H1 (cell line): ENCODE measurements at regions not wholly inside any gene's neighbourhood (a gene's known extent, or its start where the extent isn't known, plus 50 kb on each side); places are given as distances from the start of the nearest gene placed in this dataset.

Experiments used
- CTCF ChIA-PET: fragments of 300-600 bp; sonication (Branson Sonifier 250); formaldehyde crosslinking; loops from one replicate; lab custom pipeline; 2021; ENCODE audit not compliant: partially characterized antibody; lab: Charles Lee
- POLR2A ChIA-PET: fragments of 300-600 bp; sonication (Branson Sonifier 250); formaldehyde crosslinking; loops from one replicate; lab custom pipeline; 2021; ENCODE audit warnings: inconsistent platforms; ENCODE audit not compliant: partially characterized antibody; lab: Charles Lee
- DNase-seq, 2 experiments: peaks; one replicate each; pipeline versions ENCODE4 v3.0.0 to v3.0.0-alpha.2; 2010 to 2022; ENCODE audit warnings: low spot score in 2 of 2, low read depth in 1 of 2, mixed read lengths in 1 of 2
- FAIRE-seq: peaks from 2 replicates; lab custom pipeline; 2011; peaks lifted over from hg19 to GRCh38; lab: Jason Lieb, UNC
- H2AFZ ChIP-seq: 2 replicates; pipeline ENCODE4 v1.8.1; 2012; ENCODE audit warnings: low read length, inconsistent platforms
- H2AK5ac ChIP-seq: 2 replicates; pipeline ENCODE4 v1.6.1; 2013; ENCODE audit warnings: low read depth, low read length
- H2BK120ac ChIP-seq: replicated peaks from 2 replicates; pipeline ENCODE3; 2013; ENCODE audit warnings: low read depth, low read length, inconsistent platforms
- H2BK12ac ChIP-seq: 2 replicates; pipeline ENCODE4 v1.6.1; 2013; ENCODE audit warnings: low read depth, low read length
- H2BK15ac ChIP-seq: 2 replicates; pipeline ENCODE4 v1.6.1; 2013; ENCODE audit warnings: low read length
- H2BK20ac ChIP-seq: 2 replicates; pipeline ENCODE4 v1.6.1; 2013; ENCODE audit warnings: low read length
- H2BK5ac ChIP-seq: 2 replicates; pipeline ENCODE4 v1.6.1; 2013; ENCODE audit warnings: low read depth, low read length
- H3K14ac ChIP-seq: 2 replicates; pipeline ENCODE4 v1.6.1; 2013; ENCODE audit warnings: inconsistent platforms; ENCODE audit not compliant: insufficient read length
- H3K18ac ChIP-seq: 2 replicates; pipeline ENCODE4 v1.6.1; 2013; ENCODE audit warnings: low read length; ENCODE audit errors: extremely low read depth
- H3K23ac ChIP-seq: 2 replicates; pipeline ENCODE4 v1.6.1; 2013; ENCODE audit warnings: inconsistent platforms; ENCODE audit not compliant: insufficient read length
- H3K23me2 ChIP-seq: 2 replicates; pipeline ENCODE4 v1.6.1; 2013; ENCODE audit warnings: low read depth, low read length
- H3K27ac ChIP-seq: 2 replicates; pipeline ENCODE4 v1.6.1; 2011; ENCODE audit warnings: low read depth, low read length, inconsistent platforms
- H3K27me3 ChIP-seq, 4 experiments: replicated peaks in 1 of 4; 1 replicate in 1 of 4; 2 replicates in 3 of 4; pipeline versions ENCODE4 v1.6.1 to v1.8.1; 2011 to 2013; ENCODE audit warnings: low read length in 3 of 4, mild to moderate bottlenecking in 3 of 4, inconsistent platforms in 2 of 4, mixed read lengths in 2 of 4, moderate library complexity in 1 of 4; ENCODE audit not compliant: control insufficient read depth in 3 of 4, insufficient read depth in 3 of 4; ENCODE audit errors: extremely low read depth in 1 of 4
- H3K36me3 ChIP-seq, 4 experiments: 2 replicates each; pipeline versions ENCODE4 v1.6.1 to v1.8.1; 2011 to 2013; ENCODE audit warnings: mild to moderate bottlenecking in 4 of 4, low read length in 3 of 4, moderate library complexity in 2 of 4, control low read depth in 1 of 4, inconsistent platforms in 1 of 4; ENCODE audit not compliant: insufficient read depth in 4 of 4, control insufficient read depth in 2 of 4
- H3K4ac ChIP-seq: replicated peaks from 2 replicates; pipeline ENCODE3; 2013; ENCODE audit warnings: low read length, low read depth, mixed read lengths, inconsistent platforms; ENCODE audit not compliant: insufficient read length
- H3K4me1 ChIP-seq, 4 experiments: replicated peaks in 1 of 4; 1 replicate in 1 of 4; 2 replicates in 3 of 4; pipeline versions ENCODE4 v1.6.1 to v1.8.1; 2011 to 2013; ENCODE audit warnings: low read length in 3 of 4, inconsistent platforms in 2 of 4, mixed read lengths in 1 of 4; ENCODE audit not compliant: insufficient read depth in 4 of 4, control insufficient read depth in 3 of 4
- H3K4me2 ChIP-seq, 2 experiments: 2 replicates each; pipeline versions ENCODE4 v1.6.1 to v1.8.1; 2011 to 2013; ENCODE audit warnings: low read depth in 2 of 2, low read length in 2 of 2, control low read depth in 1 of 2, inconsistent platforms in 1 of 2, mild to moderate bottlenecking in 1 of 2; ENCODE audit not compliant: insufficient read depth in 1 of 2
- H3K4me3 ChIP-seq, 4 experiments: fragments of 200-600, 300-600 bp in 1 of 4; sonication (generic), shearing (Covaris generic), sonication (Bioruptor Twin) in 1 of 4; 2 replicates each; pipeline versions ENCODE4 v1.5.1 to v1.8.1; 2011 to 2016; ENCODE audit warnings: low read length in 4 of 4, low read depth in 3 of 4, control low read depth in 2 of 4, inconsistent platforms in 2 of 4, mild to moderate bottlenecking in 2 of 4, mixed read lengths in 1 of 4, moderate library complexity in 1 of 4; ENCODE audit not compliant: insufficient read depth in 2 of 4; ENCODE audit errors: extremely low read depth in 1 of 4
- H3K56ac ChIP-seq: replicated peaks from 2 replicates; pipeline ENCODE3; 2013; ENCODE audit warnings: low read depth, mild to moderate bottlenecking, mixed read lengths, low read length, inconsistent platforms; ENCODE audit not compliant: insufficient read length
- H3K79me1 ChIP-seq: 2 replicates; pipeline ENCODE4 v1.6.1; 2013; ENCODE audit warnings: low read depth, low read length, control low read depth
- H3K79me2 ChIP-seq, 2 experiments: 2 replicates each; pipeline versions ENCODE4 v1.6.1 to v1.8.1; 2012 to 2013; ENCODE audit warnings: low read length in 2 of 2, mild to moderate bottlenecking in 2 of 2, inconsistent platforms in 1 of 2; ENCODE audit not compliant: insufficient read depth in 2 of 2, control insufficient read depth in 1 of 2
- H3K9ac ChIP-seq, 4 experiments: replicated peaks in 1 of 4; 1 replicate in 1 of 4; 2 replicates in 3 of 4; pipeline versions ENCODE4 v1.6.1 to v1.8.1; 2011 to 2013; ENCODE audit warnings: low read depth in 3 of 4, low read length in 3 of 4, control low read depth in 2 of 4, mild to moderate bottlenecking in 2 of 4, moderate library complexity in 2 of 4, inconsistent platforms in 1 of 4; ENCODE audit errors: extremely low read depth in 1 of 4
- H3K9me3 ChIP-seq, 2 experiments: 2 replicates each; pipeline versions ENCODE4 v1.6.1 to v1.8.1; 2012 to 2013; ENCODE audit warnings: mild to moderate bottlenecking in 2 of 2, moderate library complexity in 2 of 2, control low read depth in 1 of 2, inconsistent platforms in 1 of 2, low read depth in 1 of 2, low read length in 1 of 2, mixed read lengths in 1 of 2; ENCODE audit not compliant: insufficient read depth in 2 of 2
- H4K20me1 ChIP-seq, 2 experiments: replicated peaks in 1 of 2; 2 replicates each; pipeline versions ENCODE3 to v1.8.1; 2011 to 2013; ENCODE audit warnings: inconsistent platforms in 2 of 2, low read length in 2 of 2, mild to moderate bottlenecking in 1 of 2; ENCODE audit not compliant: insufficient read depth in 2 of 2, control insufficient read depth in 1 of 2
- H4K5ac ChIP-seq: 2 replicates; pipeline ENCODE4 v1.6.1; 2013; ENCODE audit warnings: low read length, low read depth, mixed read lengths, inconsistent platforms; ENCODE audit not compliant: insufficient read length
- H4K8ac ChIP-seq: 2 replicates; pipeline ENCODE4 v1.8.0; 2013; ENCODE audit warnings: mild to moderate bottlenecking, moderate library complexity, low read length, inconsistent platforms; ENCODE audit not compliant: insufficient read depth; ENCODE audit errors: extremely low read depth
- H4K91ac ChIP-seq: replicated peaks from 2 replicates; pipeline ENCODE3; 2013; ENCODE audit warnings: low read length, mixed read lengths, inconsistent platforms; ENCODE audit not compliant: insufficient read length
- CTBP2 ChIP-seq: IDR thresholded peaks from 2 replicates; pipeline ENCODE4 v1.7.0; 2011; ENCODE audit warnings: borderline replicate concordance, mild to moderate bottlenecking, moderate library complexity, mixed read lengths, low read length; ENCODE audit not compliant: insufficient read depth, insufficient read length
- WGBS, 2 experiments: shearing (Covaris generic) in 1 of 2; methylation state at CpG; one replicate each; pipeline versions ENCODE4 v1.1.6 to v1.1.7; 2013 to 2015; ENCODE audit warnings: low lambda C conversion rate in 2 of 2, mixed read lengths in 2 of 2, inconsistent platforms in 1 of 2, low coverage in 1 of 2, missing lambda C conversion rate in 1 of 2; ENCODE audit not compliant: insufficient replicate concordance in 2 of 2, insufficient coverage in 1 of 2, insufficient read length in 1 of 2; ENCODE audit errors: extremely low coverage in 1 of 2, missing lambda C conversion rate in 1 of 2; 5-methylcytosine and 5-hydroxymethylcytosine counted together

GRCh38 chr3:65149877-65150276 is 462.1 kb upstream of the ADAMTS9 start:
- POLR2A ChIA-PET, result no interaction called here

More at GRCh38 chr3:65149877-65150276, 462.1 kb upstream of the ADAMTS9 start:
- Histone ChIP-seq H3K23me2 (no peaks in the 10 kb centered on the region), H3K9ac (no peak overlapping the region), H4K91ac (no peak overlapping the region), H4K8ac (no peak overlapping the region), H2BK15ac (no peak overlapping the region), H2AK5ac (no peak overlapping the region), H3K27ac (no peak overlapping the region), H3K27me3 (no peaks in the 10 kb centered on the region; a peak in 1 of 7 replicates), H2BK120ac (no peak overlapping the region), H2BK12ac (no peak overlapping the region; the same call in 1 of the 2 replicates), H3K14ac (no peak overlapping the region), H3K23ac (no peak overlapping the region), H2AFZ (no peak overlapping the region), H3K79me1 (no peaks in the 10 kb centered on the region), H2BK5ac (no peak overlapping the region), H3K4me2 (no peak overlapping the region), H4K20me1 (no peaks in the 10 kb centered on the region)
- CTCF ChIA-PET, result no interaction called here
- no peak for FAIRE-seq
- WGBS, 2 experiments, result 100% methylated on average over 1 of the region's 1 CpG; no CpG with 5 or more reads in 1 of the 2 experiments
- TF ChIP-seq CTBP2, result no peak
- TF ChIP-seq, all 59 proteins: peak for 0
- no peak for DNase-seq
- Histone ChIP-seq H2BK20ac (no peak overlapping the region), H3K36me3 (no peaks in the 10 kb centered on the region), H3K56ac (no peak overlapping the region), H3K9me3 (no peaks in the 10 kb centered on the region), H3K4me1 (peaks cover 6 to 18% (median 14%) of the 10 kb centered on the region in 4 experiments; a peak in 6 of 7 replicates), H4K5ac (no peak overlapping the region), H3K4me3 (no peak overlapping the region), H3K18ac (no peak overlapping the region), H3K4ac (no peak overlapping the region), H3K79me2 (no peaks in the 10 kb centered on the region)
